ENCODE measurements at regions not wholly inside any gene's neighbourhood (a gene's known extent, or its start where the extent isn't known, plus 50 kb on each side); places are given as distances from the start of the nearest gene placed in this dataset.

GRCh38 chr3:22714749-22715148, 488.4 kb upstream of the UBE2E2 start (continued):
- TF ChIP-seq CBX2 (IDR thresholded peaks at IDR 0.05; ENCODE audit: insufficient read depth, low read length, poor library complexity, severe bottlenecking) = no peak

DNA sequence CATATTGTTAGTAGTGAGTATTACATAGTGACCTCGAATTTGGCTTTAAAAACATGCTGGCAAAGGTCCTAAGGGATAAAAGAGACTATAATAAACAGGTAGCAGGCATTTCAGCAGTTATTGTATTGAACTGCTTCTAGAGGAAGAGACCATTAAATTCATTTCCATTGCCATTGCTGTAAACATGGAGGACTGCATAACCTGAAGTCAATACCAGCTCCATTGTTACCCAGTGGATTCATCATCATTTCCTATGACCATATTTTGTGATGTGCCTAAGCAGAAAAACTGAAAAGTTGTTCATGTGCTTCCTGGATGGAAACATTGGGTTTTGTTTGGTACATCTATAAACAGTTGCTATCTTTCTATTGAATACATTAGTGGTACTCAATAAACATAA, 482.5 kb upstream of the UBE2E2 start:
- no peaks in the 10 kb centered on the region for H3K27me3 ChIP-seq (ENCODE audit: control insufficient read depth in 2 of 2, insufficient read depth in 2 of 2, low read length in 2 of 2)
- in situ Hi-C loops (cut with MboI) (no loop called here), intact Hi-C loops (cut with micrococcal nuclease) (no loop called here)
- CTCF ChIA-PET (ENCODE audit: low intra/inter-chr PET ratio) = no interaction called here
- TF ChIP-seq TRIM25 (IDR thresholded peaks at IDR 0.05; ENCODE audit: borderline replicate concordance) = no peak
- TF ChIP-seq CAMTA2 (CRISPR knock-in tag; conservative IDR thresholded peaks at IDR 0.05) = no peak
- TF ChIP-seq ZNF324 (CRISPR knock-in tag; IDR thresholded peaks at IDR 0.05) = no peak
- no peak for TF ChIP-seq POU5F1 (IDR thresholded peaks at IDR 0.05; ENCODE audit: borderline replicate concordance, low read depth, low read length, partially characterized antibody)
- no peak for TF ChIP-seq GATAD2A (IDR thresholded peaks at IDR 0.05)
- TF ChIP-seq, protein P1, sequence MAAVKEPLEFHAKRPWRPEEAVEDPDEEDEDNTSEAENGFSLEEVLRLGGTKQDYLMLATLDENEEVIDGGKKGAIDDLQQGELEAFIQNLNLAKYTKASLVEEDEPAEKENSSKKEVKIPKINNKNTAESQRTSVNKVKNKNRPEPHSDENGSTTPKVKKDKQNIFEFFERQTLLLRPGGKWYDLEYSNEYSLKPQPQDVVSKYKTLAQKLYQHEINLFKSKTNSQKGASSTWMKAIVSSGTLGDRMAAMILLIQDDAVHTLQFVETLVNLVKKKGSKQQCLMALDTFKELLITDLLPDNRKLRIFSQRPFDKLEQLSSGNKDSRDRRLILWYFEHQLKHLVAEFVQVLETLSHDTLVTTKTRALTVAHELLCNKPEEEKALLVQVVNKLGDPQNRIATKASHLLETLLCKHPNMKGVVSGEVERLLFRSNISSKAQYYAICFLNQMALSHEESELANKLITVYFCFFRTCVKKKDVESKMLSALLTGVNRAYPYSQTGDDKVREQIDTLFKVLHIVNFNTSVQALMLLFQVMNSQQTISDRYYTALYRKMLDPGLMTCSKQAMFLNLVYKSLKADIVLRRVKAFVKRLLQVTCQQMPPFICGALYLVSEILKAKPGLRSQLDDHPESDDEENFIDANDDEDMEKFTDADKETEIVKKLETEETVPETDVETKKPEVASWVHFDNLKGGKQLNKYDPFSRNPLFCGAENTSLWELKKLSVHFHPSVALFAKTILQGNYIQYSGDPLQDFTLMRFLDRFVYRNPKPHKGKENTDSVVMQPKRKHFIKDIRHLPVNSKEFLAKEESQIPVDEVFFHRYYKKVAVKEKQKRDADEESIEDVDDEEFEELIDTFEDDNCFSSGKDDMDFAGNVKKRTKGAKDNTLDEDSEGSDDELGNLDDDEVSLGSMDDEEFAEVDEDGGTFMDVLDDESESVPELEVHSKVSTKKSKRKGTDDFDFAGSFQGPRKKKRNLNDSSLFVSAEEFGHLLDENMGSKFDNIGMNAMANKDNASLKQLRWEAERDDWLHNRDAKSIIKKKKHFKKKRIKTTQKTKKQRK (IDR thresholded peaks at IDR 0.05; ENCODE audit: borderline replicate concordance, low read depth, low read length) = no peak
- TF ChIP-seq FOS (IDR thresholded peaks at IDR 0.05; ENCODE audit: extremely low read depth, insufficient read length) = no peak
- no peak for TF ChIP-seq PHF8 (IDR thresholded peaks at IDR 0.05; ENCODE audit: borderline replicate concordance, low read length)
- no peak for TF ChIP-seq SMARCC2 (IDR thresholded peaks at IDR 0.05; ENCODE audit: low read depth)
- TF ChIP-seq TEAD1 (CRISPR knock-in tag; IDR thresholded peaks at IDR 0.05) = no peak
- TF ChIP-seq ZNF12 (CRISPR knock-in tag; IDR thresholded peaks at IDR 0.05) = no peak
- TF ChIP-seq ZNF76 (CRISPR knock-in tag; IDR thresholded peaks at IDR 0.05; ENCODE audit: borderline replicate concordance) = no peak
- TF ChIP-seq USF1 (CRISPR knock-in tag; IDR thresholded peaks at IDR 0.05) = no peak
- no peak for TF ChIP-seq STAT5A (IDR thresholded peaks at IDR 0.05; ENCODE audit: borderline replicate concordance, low read length)
- TF ChIP-seq POLR2A (conservative IDR thresholded peaks at IDR 0.05) = no peak
- TF ChIP-seq RNF2 (IDR thresholded peaks at IDR 0.05) = no peak
- no peaks in the 10 kb centered on the region for H3K4me1 ChIP-seq (replicated peaks in 1 of 2; ENCODE audit: control insufficient read depth in 2 of 2, insufficient read depth in 2 of 2, low read length in 2 of 2)
- POLR2A ChIA-PET = no interaction called here
- H3K9ac ChIP-seq (ENCODE audit: insufficient read depth in 1 of 2, low read depth in 2 of 2, low read length in 2 of 2) = no peak overlapping the region
- no peaks in the 10 kb centered on the region for H3K9me1 ChIP-seq (ENCODE audit: control insufficient read depth, insufficient read depth, low read length)
- FAIRE-seq = no peak
- ATAC-seq = no peak
- no peaks in the 10 kb centered on the region for H3K79me2 ChIP-seq (ENCODE audit: control insufficient read depth, insufficient read depth, low read length)
- no peak overlapping the region for H3K4me2 ChIP-seq (ENCODE audit: insufficient read depth, low read length)
- no peak for DNase-seq (ENCODE audit: extremely low read depth in 1 of 4, low spot score in 3 of 4)
- WGBS (ENCODE audit: insufficient coverage, low coverage, missing lambda C conversion rate) = 0% methylated on average over 1 of the region's 1 CpG
- no peak overlapping the region for H3K27ac ChIP-seq (ENCODE audit: extremely low read depth, low read depth, low read length)
- H3K4me3 ChIP-seq = no peak overlapping the region
- H3K36me3 ChIP-seq (ENCODE audit: control insufficient read depth, insufficient read depth, low read length) = no peaks in the 10 kb centered on the region
- no peaks in the 10 kb centered on the region for H3K9me3 ChIP-seq (replicated peaks; ENCODE audit: control insufficient read depth, insufficient read depth, low read depth, low read length)
- H4K20me1 ChIP-seq (replicated peaks; ENCODE audit: control insufficient read depth, insufficient read depth, low read length) = no peaks in the 10 kb centered on the region
- no TSS peak for BruUV-seq (replicated peaks)
- H2AFZ ChIP-seq (ENCODE audit: low read depth, low read length) = no peak overlapping the region
